ENCODE measurements at regions not wholly inside any gene's neighbourhood (a gene's known extent, or its start where the extent isn't known, plus 50 kb on each side); places are given as distances from the start of the nearest gene placed in this dataset.

GRCh38 chr10:10311966-10312365 lies 705.7 kb upstream of the CELF2 start:
- no peak for DNase-seq

- DNase-seq = no peak
Measured at GRCh38 chr10:10313149-10313835, 704.4 kb upstream of the CELF2 start.

GRCh38 chr10:10314626-10315025 lies 703.0 kb upstream of the CELF2 start:
- DNase-seq = no peak

GRCh38 chr10:10315989-10316388 lies 701.7 kb upstream of the CELF2 start:
- DNase-seq = no peak

GRCh38 chr10:10317151-10317550 lies 700.5 kb upstream of the CELF2 start:
- no peak for DNase-seq

- DNase-seq = no peak
Measured at GRCh38 chr10:10318856-10319255, 698.8 kb upstream of the CELF2 start.

GRCh38 chr10:10320956-10321355 lies 696.7 kb upstream of the CELF2 start:
- no peak for DNase-seq

- no peak for DNase-seq
Measured at GRCh38 chr10:10326116-10326515, 691.6 kb upstream of the CELF2 start.

GRCh38 chr10:10327934-10328333 lies 689.7 kb upstream of the CELF2 start:
- DNase-seq = no peak

GRCh38 chr10:10330418-10330817 lies 687.3 kb upstream of the CELF2 start:
- no peak for DNase-seq

- no peak for DNase-seq
Measured at GRCh38 chr10:10332786-10333185, 684.9 kb upstream of the CELF2 start.

GRCh38 chr10:10333622-10334021 lies 684.0 kb upstream of the CELF2 start:
- DNase-seq = no peak

- no peak for DNase-seq
Measured at GRCh38 chr10:10338339-10338738, 679.3 kb upstream of the CELF2 start.

- DNase-seq = no peak
Measured at GRCh38 chr10:10346390-10347150, 671.1 kb upstream of the CELF2 start.

GRCh38 chr10:10350050-10350449 lies 667.6 kb upstream of the CELF2 start:
- no peak for DNase-seq

- no peak for DNase-seq
Measured at GRCh38 chr10:10351451-10351850, 666.2 kb upstream of the CELF2 start.

- no peak for DNase-seq
Measured at GRCh38 chr10:10353326-10353868, 664.3 kb upstream of the CELF2 start.

- DNase-seq = no peak
Measured at GRCh38 chr10:10359263-10359662, 658.4 kb upstream of the CELF2 start.

GRCh38 chr10:10361301-10361885 lies 656.3 kb upstream of the CELF2 start:
- no peak for DNase-seq

GRCh38 chr10:10362800-10363199 lies 654.9 kb upstream of the CELF2 start:
- no peak for DNase-seq

GRCh38 chr10:10363217-10363616 lies 654.5 kb upstream of the CELF2 start:
- DNase-seq = no peak

GRCh38 chr10:10364902-10365301 lies 652.8 kb upstream of the CELF2 start:
- no peak for DNase-seq

GRCh38 chr10:10365676-10366075 lies 652.0 kb upstream of the CELF2 start:
- DNase-seq = no peak

GRCh38 chr10:10366836-10367235 lies 650.8 kb upstream of the CELF2 start:
- DNase-seq = no peak

All from DMS79 treated with DMSO at 0.1 percent for 48 hours (cell line).